ENCODE measurements at regions not wholly inside any gene's neighbourhood (a gene's known extent, or its start where the extent isn't known, plus 50 kb on each side); places are given as distances from the start of the nearest gene placed in this dataset.

GRCh38 chr9:119020284-119020683 is 349.0 kb downstream of the BRINP1 start:
- no peak overlapping the region for H3K27ac ChIP-seq
- DNase-seq (peak in 4 of 5 donors; percentile 28 to 45 (median 38)), ATAC-seq (peak in 3 of 4 donors; percentile 67 to 68 (median 68))
- no peak overlapping the region for H3K4me3 ChIP-seq
- intact Hi-C loops (cut with DNase I), result no loop called here
- peaks cover 0 to 23% (median 0%) of the 10 kb centered on the region in 12 donors for H3K4me1 ChIP-seq
- H3K36me3 ChIP-seq, result no peaks in the 10 kb centered on the region
- TF ChIP-seq POLR2A (IDR thresholded peaks at IDR 0.05) (no peak), CTCF (IDR thresholded peaks at IDR 0.05) (no peak)
- WGBS, 4 donors, result 72 to 86% (median 80%) methylated on average over 9 of the region's 9 CpGs
- peaks cover 0 to 5% (median 0%) of the 10 kb centered on the region in 12 donors for H3K9me3 ChIP-seq
- H3K27me3 ChIP-seq, result no peaks in the 10 kb centered on the region

GRCh38 chr9:119020730-119021333 is 348.4 kb downstream of the BRINP1 start:
- peaks cover 0 to 29% (median 2%) of the 10 kb centered on the region in 12 donors for H3K4me1 ChIP-seq
- no peak overlapping the region for H3K4me3 ChIP-seq
- no peak overlapping the region for H3K27ac ChIP-seq
- no peak for ATAC-seq
- WGBS, 4 donors, result 55 to 73% (median 69%) methylated on average over 4 of the region's 4 CpGs
- H3K9me3 ChIP-seq, result peaks cover 0 to 1% (median 0%) of the 10 kb centered on the region in 12 donors
- no peaks in the 10 kb centered on the region for H3K36me3 ChIP-seq
- intact Hi-C loops (cut with DNase I), result no loop called here
- DNase-seq, result no peak
- TF ChIP-seq POLR2A (IDR thresholded peaks at IDR 0.05), result no peak
- no peak for TF ChIP-seq CTCF (IDR thresholded peaks at IDR 0.05)
- no peaks in the 10 kb centered on the region for H3K27me3 ChIP-seq

DNA sequence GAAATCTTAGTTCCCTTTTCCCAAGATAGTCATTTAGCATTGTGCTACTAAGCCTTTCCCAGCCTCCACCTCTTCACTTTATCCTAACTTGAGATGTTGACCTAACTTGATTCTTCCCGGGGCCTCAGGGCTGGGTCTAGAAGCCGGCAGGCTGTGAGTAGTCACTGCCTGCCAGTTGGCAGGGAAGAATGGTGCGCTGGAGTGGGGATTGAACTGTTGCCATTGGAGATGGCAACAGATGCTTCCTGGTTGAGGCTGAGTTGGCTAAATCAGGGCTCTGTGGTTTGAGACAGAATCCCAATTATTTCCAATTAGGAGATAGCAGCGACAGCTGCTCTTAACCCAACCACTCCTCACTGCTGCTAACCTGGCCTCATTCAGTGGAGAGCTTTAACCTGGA is 343.1 kb downstream of the BRINP1 start:
- WGBS, 4 donors, result 20 to 42% (median 32%) methylated on average over 4 of the region's 4 CpGs
- H3K27me3 ChIP-seq, result no peaks in the 10 kb centered on the region
- DNase-seq (peak; percentile 47 to 70 (median 59)), ATAC-seq (peak; percentile 42 to 78 (median 65))
- no peaks in the 10 kb centered on the region for H3K9me3 ChIP-seq
- H3K4me3 ChIP-seq, result no peak overlapping the region
- H3K36me3 ChIP-seq, result no peaks in the 10 kb centered on the region
- peak overlapping the region; percentile 73 to 91 (median 84) for H3K27ac ChIP-seq
- TF ChIP-seq CTCF (IDR thresholded peaks at IDR 0.05) (no peak), POLR2A (IDR thresholded peaks at IDR 0.05) (no peak)
- intact Hi-C loops (cut with DNase I), result loop anchor here in 1 of 10 donors (2.0 kb wide), 1 partner anchor 21 kb away; no protein-coding TSS in a partner anchor
- peaks cover 0 to 39% (median 17%) of the 10 kb centered on the region in 12 donors for H3K4me1 ChIP-seq

- WGBS, 4 donors, result 69 to 78% (median 74%) methylated on average over 7 of the region's 7 CpGs
- ATAC-seq, result no peak
- Histone ChIP-seq H3K36me3 (no peaks in the 10 kb centered on the region), H3K9me3 (no peaks in the 10 kb centered on the region), H3K4me3 (no peak overlapping the region), H3K27ac (peak overlapping the region; percentile 68 to 93 (median 84)), H3K27me3 (no peaks in the 10 kb centered on the region), H3K4me1 (peaks cover 0 to 39% (median 17%) of the 10 kb centered on the region in 12 donors)
- no peak for DNase-seq
- intact Hi-C loops (cut with DNase I), result loop anchor here in 1 of 10 donors (2.0 kb wide), 1 partner anchor 23 kb away; no protein-coding TSS in a partner anchor
- TF ChIP-seq CTCF (IDR thresholded peaks at IDR 0.05), result peak in 3 of 12 donors; percentile 17 to 21 (median 18)
- TF ChIP-seq POLR2A (IDR thresholded peaks at IDR 0.05), result no peak
Observed at GRCh38 chr9:119027901-119028699, 341.1 kb downstream of the BRINP1 start.
